H9 (cell line): ENCODE measurements at regions not wholly inside any gene's neighbourhood (a gene's known extent, or its start where the extent isn't known, plus 50 kb on each side); places are given as distances from the start of the nearest gene placed in this dataset.

ENCODE experiments used
- DNase-seq: peaks from one replicate; pipeline ENCODE4 v3.0.0-alpha.2; 2017
- H2AFZ ChIP-seq: one replicate; pipeline ENCODE4 v1.6.1; 2013; ENCODE audit warnings: mild to moderate bottlenecking, low read length, control low read depth, moderate library complexity
- H2AK5ac ChIP-seq: 2 replicates; pipeline ENCODE4 v1.6.1; 2013; ENCODE audit warnings: low read length, control low read depth, mixed read lengths; ENCODE audit not compliant: insufficient read length
- H2BK120ac ChIP-seq: one replicate; pipeline ENCODE4 v1.6.1; 2013; ENCODE audit warnings: low read depth, mild to moderate bottlenecking, low read length, control low read depth, inconsistent platforms; ENCODE audit not compliant: poor library complexity, severe bottlenecking
- H2BK12ac ChIP-seq: 2 replicates; pipeline ENCODE4 v1.6.1; 2013; ENCODE audit warnings: low read length, control low read depth, mixed read lengths, low read depth; ENCODE audit not compliant: insufficient read length
- H2BK15ac ChIP-seq: 2 replicates; pipeline ENCODE4 v1.6.1; 2013; ENCODE audit warnings: low read depth, low read length, control low read depth
- H2BK20ac ChIP-seq: one replicate; pipeline ENCODE4 v1.6.1; 2013; ENCODE audit warnings: low read depth, mild to moderate bottlenecking, low read length, control low read depth, inconsistent platforms; ENCODE audit not compliant: poor library complexity, severe bottlenecking
- H2BK5ac ChIP-seq: 2 replicates; pipeline ENCODE4 v1.6.1; 2013; ENCODE audit warnings: low read length, control low read depth, mixed read lengths; ENCODE audit not compliant: insufficient read length
- H3K14ac ChIP-seq: 2 replicates; pipeline ENCODE4 v1.6.1; 2013; ENCODE audit warnings: low read length, control low read depth; ENCODE audit not compliant: insufficient read depth
- H3K18ac ChIP-seq: 2 replicates; pipeline ENCODE4 v1.6.1; 2013; ENCODE audit warnings: low read depth, mild to moderate bottlenecking, mixed read lengths, low read length, control low read depth; ENCODE audit not compliant: insufficient read length
- H3K23ac ChIP-seq: 2 replicates; pipeline ENCODE4 v1.6.1; 2013; ENCODE audit warnings: low read length, control low read depth, mixed read lengths, low read depth; ENCODE audit not compliant: insufficient read length
- H3K23me2 ChIP-seq: 2 replicates; pipeline ENCODE4 v1.6.1; 2013; ENCODE audit warnings: low read depth, mild to moderate bottlenecking, mixed read lengths, low read length, control low read depth; ENCODE audit not compliant: insufficient read length, poor library complexity, severe bottlenecking
- H3K27ac ChIP-seq: 2 replicates; pipeline ENCODE4 v1.5.1; 2013; ENCODE audit warnings: low read length, control low read depth, mixed read lengths, low read depth; ENCODE audit not compliant: insufficient read length
- H3K27me3 ChIP-seq: 2 replicates; pipeline ENCODE4 v1.6.1; 2013; ENCODE audit warnings: low read length, control low read depth, inconsistent platforms; ENCODE audit not compliant: insufficient read depth
- H3K4ac ChIP-seq: 2 replicates; pipeline ENCODE4 v1.6.1; 2013; ENCODE audit warnings: low read depth, mild to moderate bottlenecking, control low read depth, inconsistent platforms, low read length, moderate library complexity
- H3K4me1 ChIP-seq: 2 replicates; pipeline ENCODE4 v1.6.1; 2013; ENCODE audit warnings: low read length, control low read depth, inconsistent platforms; ENCODE audit not compliant: insufficient read depth
- H3K4me2 ChIP-seq: 2 replicates; pipeline ENCODE4 v1.6.1; 2013; ENCODE audit warnings: low read length, control low read depth, mixed read lengths; ENCODE audit not compliant: insufficient read length, insufficient read depth
- H3K56ac ChIP-seq: 2 replicates; pipeline ENCODE4 v1.6.1; 2013; ENCODE audit warnings: low read depth, mild to moderate bottlenecking, mixed read lengths, low read length, control low read depth; ENCODE audit not compliant: insufficient read length
- H3K79me1 ChIP-seq: 2 replicates; pipeline ENCODE4 v1.6.1; 2013; ENCODE audit warnings: low read depth, mild to moderate bottlenecking, moderate library complexity, low read length, control low read depth, inconsistent platforms; ENCODE audit not compliant: insufficient read depth, poor library complexity, severe bottlenecking
- H3K79me2 ChIP-seq: 2 replicates; pipeline ENCODE4 v1.6.1; 2013; ENCODE audit warnings: low read length, control low read depth, inconsistent platforms; ENCODE audit not compliant: insufficient read depth
- H3K9ac ChIP-seq: 2 replicates; pipeline ENCODE4 v1.6.1; 2013; ENCODE audit warnings: low read length, control low read depth, mixed read lengths; ENCODE audit not compliant: insufficient read length; ENCODE audit errors: extremely low read depth
- H3K9me3 ChIP-seq: one replicate; pipeline ENCODE4 v1.6.1; 2013; ENCODE audit warnings: low read depth, low read length, inconsistent platforms; ENCODE audit not compliant: control insufficient read depth
- H3T11ph ChIP-seq: one replicate; pipeline ENCODE4 v1.6.1; 2013; ENCODE audit warnings: mild to moderate bottlenecking, low read length, control low read depth, inconsistent platforms
- H4K20me1 ChIP-seq: one replicate; pipeline ENCODE4 v1.6.1; 2013; ENCODE audit not compliant: control insufficient read depth, insufficient read length, insufficient read depth
- H4K5ac ChIP-seq: 2 replicates; pipeline ENCODE4 v1.6.1; 2013; ENCODE audit warnings: low read depth, mild to moderate bottlenecking, mixed read lengths, low read length, control low read depth; ENCODE audit not compliant: insufficient read length
- H4K8ac ChIP-seq: replicated peaks from 2 replicates; pipeline ENCODE4 v1.6.1; 2013; ENCODE audit warnings: low read length, control low read depth, mixed read lengths, low read depth; ENCODE audit not compliant: insufficient read length
- H4K91ac ChIP-seq: 2 replicates; pipeline ENCODE4 v1.6.1; 2013; ENCODE audit warnings: low read depth, mild to moderate bottlenecking, moderate library complexity, mixed read lengths, low read length, control low read depth; ENCODE audit not compliant: insufficient read length
- H3K27ac Mint-ChIP-seq, 3 experiments: 2 replicates in 2 of 3; 3 replicates in 1 of 3; pipeline ENCODE4 v1.8.0; 2020 to 2021; ENCODE audit warnings: mixed read lengths in 3 of 3, mild to moderate bottlenecking in 1 of 3, moderate library complexity in 1 of 3
- H3K27me3 Mint-ChIP-seq: 2 replicates; pipeline ENCODE4 v1.8.0; 2021; ENCODE audit warnings: low read depth, mild to moderate bottlenecking, moderate library complexity, mixed read lengths
- H3K36me3 Mint-ChIP-seq, 3 experiments: 2 replicates in 2 of 3; 3 replicates in 1 of 3; pipeline ENCODE4 v1.8.0; 2020 to 2021; ENCODE audit warnings: low read depth in 3 of 3, mixed read lengths in 3 of 3; ENCODE audit not compliant: insufficient read depth in 1 of 3
- H3K4me1 Mint-ChIP-seq, 2 experiments: 2 replicates each; pipeline ENCODE4 v1.8.0; 2020; ENCODE audit warnings: mixed read lengths in 2 of 2
- H3K4me3 Mint-ChIP-seq, 2 experiments: 2 replicates in 1 of 2; 3 replicates in 1 of 2; pipeline ENCODE4 v1.8.0; 2020 to 2021; ENCODE audit warnings: mild to moderate bottlenecking in 2 of 2, mixed read lengths in 2 of 2, moderate library complexity in 1 of 2
- H3K9me3 Mint-ChIP-seq, 2 experiments: 2 replicates in 1 of 2; 3 replicates in 1 of 2; pipeline ENCODE4 v1.8.0; 2020; ENCODE audit warnings: mild to moderate bottlenecking in 2 of 2, mixed read lengths in 2 of 2, moderate library complexity in 1 of 2
- WGBS: extraction: QIAGEN DNeasy Blood & Tissue Kit; methylation state at CpG from one replicate; pipeline ENCODE4 v1.1.7; 2013; ENCODE audit warnings: missing lambda C conversion rate, low lambda C conversion rate, mixed read lengths; ENCODE audit not compliant: insufficient read length; ENCODE audit errors: extremely low coverage; 5-methylcytosine and 5-hydroxymethylcytosine counted together
- TF ChIP-seq, protein P1 (sequence below): fragments of 200-600 bp; sonication (generic); conservative IDR thresholded peaks from 3 replicates; pipeline ENCODE4 v1.8.0; 2021; ENCODE audit warnings: antibody characterized with exemption, mild to moderate bottlenecking

DNA sequence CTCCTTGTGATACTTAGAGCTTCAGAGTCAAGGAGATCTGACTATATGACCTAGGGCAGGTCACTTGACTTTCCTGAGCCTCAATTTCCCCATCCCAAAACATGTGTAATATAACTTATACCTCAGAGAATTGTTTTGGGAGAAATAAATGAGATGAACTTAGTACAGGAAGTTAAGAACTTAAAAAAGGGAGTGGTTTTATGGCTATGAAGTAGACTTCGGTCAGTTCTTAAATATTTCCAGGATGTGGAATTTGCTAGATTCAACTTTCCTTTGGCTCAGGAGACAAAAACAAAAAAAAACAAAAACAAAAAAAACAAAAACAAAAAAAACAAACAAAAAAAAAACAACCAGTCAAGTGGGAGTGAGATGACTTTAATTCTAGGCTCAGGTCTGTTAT is 116.7 kb downstream of the EDEM1 start:
- TF ChIP-seq, protein P1, sequence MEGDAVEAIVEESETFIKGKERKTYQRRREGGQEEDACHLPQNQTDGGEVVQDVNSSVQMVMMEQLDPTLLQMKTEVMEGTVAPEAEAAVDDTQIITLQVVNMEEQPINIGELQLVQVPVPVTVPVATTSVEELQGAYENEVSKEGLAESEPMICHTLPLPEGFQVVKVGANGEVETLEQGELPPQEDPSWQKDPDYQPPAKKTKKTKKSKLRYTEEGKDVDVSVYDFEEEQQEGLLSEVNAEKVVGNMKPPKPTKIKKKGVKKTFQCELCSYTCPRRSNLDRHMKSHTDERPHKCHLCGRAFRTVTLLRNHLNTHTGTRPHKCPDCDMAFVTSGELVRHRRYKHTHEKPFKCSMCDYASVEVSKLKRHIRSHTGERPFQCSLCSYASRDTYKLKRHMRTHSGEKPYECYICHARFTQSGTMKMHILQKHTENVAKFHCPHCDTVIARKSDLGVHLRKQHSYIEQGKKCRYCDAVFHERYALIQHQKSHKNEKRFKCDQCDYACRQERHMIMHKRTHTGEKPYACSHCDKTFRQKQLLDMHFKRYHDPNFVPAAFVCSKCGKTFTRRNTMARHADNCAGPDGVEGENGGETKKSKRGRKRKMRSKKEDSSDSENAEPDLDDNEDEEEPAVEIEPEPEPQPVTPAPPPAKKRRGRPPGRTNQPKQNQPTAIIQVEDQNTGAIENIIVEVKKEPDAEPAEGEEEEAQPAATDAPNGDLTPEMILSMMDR, result no peak
- Histone ChIP-seq H2BK20ac (no peak overlapping the region), H2BK15ac (no peak overlapping the region), H3K4me2 (no peak overlapping the region), H4K8ac (no peak overlapping the region), H3T11ph (no peak overlapping the region), H2BK5ac (no peak overlapping the region), H4K5ac (no peak overlapping the region), H3K14ac (no peak overlapping the region), H3K27me3 (no peaks in the 10 kb centered on the region), H4K91ac (no peak overlapping the region), H3K23me2 (no peaks in the 10 kb centered on the region), H3K27ac (no peak overlapping the region), H2AFZ (no peak overlapping the region), H3K56ac (no peak overlapping the region), H3K79me1 (no peaks in the 10 kb centered on the region), H2BK120ac (no peak overlapping the region), H3K9me3 (no peaks in the 10 kb centered on the region), H3K18ac (no peak overlapping the region), H3K79me2 (no peaks in the 10 kb centered on the region), H3K23ac (no peak overlapping the region), H2AK5ac (no peak overlapping the region), H2BK12ac (no peak overlapping the region), H3K4ac (no peak overlapping the region), H3K9ac (no peak overlapping the region), H4K20me1 (no peaks in the 10 kb centered on the region), H3K4me1 (no peaks in the 10 kb centered on the region)
- H3K4me1 Mint-ChIP-seq, result no peaks in the 10 kb centered on the region
- WGBS, result no CpG with 5 or more reads among the region's 1 CpG
- H3K36me3 Mint-ChIP-seq, result no peaks in the 10 kb centered on the region
- no peaks in the 10 kb centered on the region; the same call in 1 of the 2 replicates for H3K27me3 Mint-ChIP-seq
- H3K27ac Mint-ChIP-seq, result no peak overlapping the region
- H3K9me3 Mint-ChIP-seq, result no peaks in the 10 kb centered on the region; a peak in 1 of 5 replicates
- no peak overlapping the region for H3K4me3 Mint-ChIP-seq
- DNase-seq, result no peak
